Breast epithelium (tissue), 3 donors: ENCODE measurements at regions not wholly inside any gene's neighbourhood (a gene's known extent, or its start where the extent isn't known, plus 50 kb on each side); places are given as distances from the start of the nearest gene placed in this dataset.

Experiments used
- POLR2A ChIP-seq: fragments of 450-650 bp; IDR thresholded peaks from one replicate; pipeline ENCODE4 v1.6.1; 2016; ENCODE audit warnings: antibody characterized with exemption, mild to moderate bottlenecking, moderate library complexity
- POLR2AphosphoS5 ChIP-seq, 3 donors: sonication (generic); formaldehyde crosslinking; IDR thresholded peaks; one replicate each; pipeline ENCODE4 v1.6.1; 2017; ENCODE audit warnings: antibody characterized with exemption in 3 of 3
- TF ChIP-seq, protein P1 (sequence below), 3 donors: fragments of 450-650 bp; IDR thresholded peaks; one replicate each; pipeline ENCODE4 v1.5.1; 2016 to 2017; ENCODE audit warnings: antibody characterized with exemption in 3 of 3, mild to moderate bottlenecking in 3 of 3, moderate library complexity in 3 of 3

DNA sequence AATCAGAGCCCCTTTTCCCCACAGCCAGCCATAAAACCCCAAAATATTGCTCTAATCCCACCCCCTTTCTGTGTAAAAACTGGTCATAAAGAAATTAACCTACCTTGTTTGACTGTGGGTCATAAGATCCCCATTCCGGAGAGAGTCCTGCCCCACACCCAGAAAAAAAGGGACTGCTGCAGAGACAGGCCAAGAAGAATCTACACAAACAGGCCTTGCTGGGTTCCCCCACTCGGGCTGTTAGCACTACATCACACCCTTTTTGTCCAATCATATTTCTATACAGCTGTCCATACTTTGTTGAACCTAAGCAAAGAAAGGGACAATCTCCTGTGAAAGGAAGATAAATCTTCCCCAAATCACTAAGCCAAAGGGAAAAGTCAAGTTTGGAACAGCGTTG lies 84.4 kb upstream of the MFGE8 start:
- TF ChIP-seq, protein P1, sequence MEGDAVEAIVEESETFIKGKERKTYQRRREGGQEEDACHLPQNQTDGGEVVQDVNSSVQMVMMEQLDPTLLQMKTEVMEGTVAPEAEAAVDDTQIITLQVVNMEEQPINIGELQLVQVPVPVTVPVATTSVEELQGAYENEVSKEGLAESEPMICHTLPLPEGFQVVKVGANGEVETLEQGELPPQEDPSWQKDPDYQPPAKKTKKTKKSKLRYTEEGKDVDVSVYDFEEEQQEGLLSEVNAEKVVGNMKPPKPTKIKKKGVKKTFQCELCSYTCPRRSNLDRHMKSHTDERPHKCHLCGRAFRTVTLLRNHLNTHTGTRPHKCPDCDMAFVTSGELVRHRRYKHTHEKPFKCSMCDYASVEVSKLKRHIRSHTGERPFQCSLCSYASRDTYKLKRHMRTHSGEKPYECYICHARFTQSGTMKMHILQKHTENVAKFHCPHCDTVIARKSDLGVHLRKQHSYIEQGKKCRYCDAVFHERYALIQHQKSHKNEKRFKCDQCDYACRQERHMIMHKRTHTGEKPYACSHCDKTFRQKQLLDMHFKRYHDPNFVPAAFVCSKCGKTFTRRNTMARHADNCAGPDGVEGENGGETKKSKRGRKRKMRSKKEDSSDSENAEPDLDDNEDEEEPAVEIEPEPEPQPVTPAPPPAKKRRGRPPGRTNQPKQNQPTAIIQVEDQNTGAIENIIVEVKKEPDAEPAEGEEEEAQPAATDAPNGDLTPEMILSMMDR (IDR thresholded peaks at IDR 0.05): no peak
- TF ChIP-seq POLR2AphosphoS5 (IDR thresholded peaks at IDR 0.05) (no peak), POLR2A (no peak)
